Lower leg skin (tissue), 4 donors: ENCODE measurements at regions not wholly inside any gene's neighbourhood (a gene's known extent, or its start where the extent isn't known, plus 50 kb on each side); places are given as distances from the start of the nearest gene placed in this dataset.

Experiments used
- DNase-seq, 2 donors: peaks; one replicate each; pipeline ENCODE4 v3.0.0-alpha.2; 2019; ENCODE audit warnings: low spot score in 2 of 2
- H3K4me3 ChIP-seq: fragments of 200-600 bp; sonication (generic); 2 replicates; pipeline ENCODE4 v1.5.1; 2017; ENCODE audit warnings: mild to moderate bottlenecking, low read depth; ENCODE audit not compliant: poor library complexity, severe bottlenecking
- POLR2A ChIP-seq, 2 donors: fragments of 450-650 bp; IDR thresholded peaks; one replicate each; pipeline ENCODE4 v1.6.1; 2016 to 2017; ENCODE audit warnings: antibody characterized with exemption in 2 of 2, mild to moderate bottlenecking in 1 of 2, moderate library complexity in 1 of 2
- WGBS, 2 donors: methylation state at CpG; one replicate each; pipeline ENCODE4 v1.1.5; 2018; 5-methylcytosine and 5-hydroxymethylcytosine counted together
- intact Hi-C: fragments of 100-400 bp; cut with DNase I; formaldehyde crosslinking; loops from one replicate; pipeline ENCODE4 v1.15.0; 2023; ENCODE audit warnings: low total_unique reads
- TF ChIP-seq, protein P1 (sequence below), 3 donors: fragments of 450-650 bp; IDR thresholded peaks; one replicate each; pipeline ENCODE4 v1.5.1; 2016; ENCODE audit warnings: antibody characterized with exemption in 3 of 3, mild to moderate bottlenecking in 3 of 3, moderate library complexity in 2 of 3

DNA sequence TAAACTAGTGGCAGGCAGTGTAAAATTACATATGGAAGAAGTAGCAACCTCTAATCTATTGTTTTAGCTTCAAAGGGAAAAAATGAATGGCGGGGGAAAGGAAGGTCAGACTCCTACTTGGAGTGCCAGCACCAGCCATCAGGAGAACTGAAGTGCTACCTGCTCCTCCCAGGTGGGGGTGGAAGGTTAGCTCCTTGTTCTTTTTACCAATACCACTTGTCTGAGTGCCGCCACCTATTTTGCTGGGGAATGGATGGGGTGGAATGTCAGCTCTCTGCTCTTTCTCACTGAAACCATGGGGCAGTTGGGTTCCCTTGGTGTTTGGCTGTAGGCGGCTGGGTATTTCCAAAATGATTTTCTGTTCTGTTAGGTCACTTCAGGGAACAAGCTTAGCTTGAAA lies 428.7 kb upstream of the EPHA3 start:
- intact Hi-C loops, result no loop called here
- no peak for DNase-seq
- 91 to 92% methylated on average over 3 of the region's 3 CpGs for WGBS, 2 donors
- TF ChIP-seq POLR2A (IDR thresholded peaks at IDR 0.05), result no peak
- TF ChIP-seq, protein P1, sequence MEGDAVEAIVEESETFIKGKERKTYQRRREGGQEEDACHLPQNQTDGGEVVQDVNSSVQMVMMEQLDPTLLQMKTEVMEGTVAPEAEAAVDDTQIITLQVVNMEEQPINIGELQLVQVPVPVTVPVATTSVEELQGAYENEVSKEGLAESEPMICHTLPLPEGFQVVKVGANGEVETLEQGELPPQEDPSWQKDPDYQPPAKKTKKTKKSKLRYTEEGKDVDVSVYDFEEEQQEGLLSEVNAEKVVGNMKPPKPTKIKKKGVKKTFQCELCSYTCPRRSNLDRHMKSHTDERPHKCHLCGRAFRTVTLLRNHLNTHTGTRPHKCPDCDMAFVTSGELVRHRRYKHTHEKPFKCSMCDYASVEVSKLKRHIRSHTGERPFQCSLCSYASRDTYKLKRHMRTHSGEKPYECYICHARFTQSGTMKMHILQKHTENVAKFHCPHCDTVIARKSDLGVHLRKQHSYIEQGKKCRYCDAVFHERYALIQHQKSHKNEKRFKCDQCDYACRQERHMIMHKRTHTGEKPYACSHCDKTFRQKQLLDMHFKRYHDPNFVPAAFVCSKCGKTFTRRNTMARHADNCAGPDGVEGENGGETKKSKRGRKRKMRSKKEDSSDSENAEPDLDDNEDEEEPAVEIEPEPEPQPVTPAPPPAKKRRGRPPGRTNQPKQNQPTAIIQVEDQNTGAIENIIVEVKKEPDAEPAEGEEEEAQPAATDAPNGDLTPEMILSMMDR (IDR thresholded peaks at IDR 0.05), result no peak
- no peak overlapping the region for H3K4me3 ChIP-seq

DNA sequence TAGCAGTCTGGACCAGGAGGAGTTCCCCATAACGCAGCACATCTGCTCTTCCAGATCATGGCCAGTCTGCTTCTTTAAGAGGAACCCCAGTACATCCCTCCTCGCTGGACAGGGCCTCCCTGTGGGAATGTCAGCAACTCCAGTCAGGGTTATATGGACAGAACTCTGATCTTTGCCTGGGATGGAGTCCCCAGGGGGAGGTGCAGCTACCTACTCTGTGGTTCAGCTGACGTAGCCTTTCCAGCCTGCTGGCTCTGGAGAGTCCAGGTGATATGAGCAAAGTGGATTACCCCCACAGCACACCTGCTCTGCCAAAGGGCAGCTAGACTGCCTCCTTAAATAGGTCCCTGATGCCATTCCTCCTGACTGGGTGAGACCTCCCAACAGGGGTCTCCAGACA lies 417.1 kb upstream of the EPHA3 start:
- intact Hi-C loops, result no loop called here
- no peak for DNase-seq
- 88 to 100% methylated on average over 2 to 3 of the region's 3 CpGs for WGBS, 2 donors
- no peak overlapping the region for H3K4me3 ChIP-seq
- TF ChIP-seq, protein P1 (IDR thresholded peaks at IDR 0.05), result no peak
- no peak for TF ChIP-seq POLR2A (IDR thresholded peaks at IDR 0.05)

DNA sequence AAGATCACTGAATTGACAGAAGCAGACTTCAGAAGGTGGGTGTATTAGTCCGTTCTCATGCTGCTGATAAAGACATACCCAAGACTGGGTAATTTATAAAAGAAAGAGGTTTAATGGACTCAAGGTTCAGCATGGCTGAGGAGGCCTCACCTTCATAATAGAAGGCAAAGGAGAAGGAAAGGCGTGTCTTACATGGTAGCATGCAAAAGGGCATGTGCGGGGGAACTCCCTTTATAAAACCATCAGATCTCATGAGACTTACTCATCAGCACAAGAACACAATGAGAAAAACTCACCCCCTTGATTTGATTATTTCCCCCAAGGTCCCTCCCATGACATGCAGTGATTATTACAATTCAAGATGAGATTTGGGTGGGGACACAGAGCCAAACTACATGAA lies 416.3 kb upstream of the EPHA3 start:
- no peak for DNase-seq
- intact Hi-C loops, result no loop called here
- H3K4me3 ChIP-seq, result no peak overlapping the region
- TF ChIP-seq, protein P1 (IDR thresholded peaks at IDR 0.05), result no peak
- TF ChIP-seq POLR2A (IDR thresholded peaks at IDR 0.05), result no peak
- WGBS, 2 donors, result 92 to 93% methylated on average over 3 of the region's 3 CpGs

DNA sequence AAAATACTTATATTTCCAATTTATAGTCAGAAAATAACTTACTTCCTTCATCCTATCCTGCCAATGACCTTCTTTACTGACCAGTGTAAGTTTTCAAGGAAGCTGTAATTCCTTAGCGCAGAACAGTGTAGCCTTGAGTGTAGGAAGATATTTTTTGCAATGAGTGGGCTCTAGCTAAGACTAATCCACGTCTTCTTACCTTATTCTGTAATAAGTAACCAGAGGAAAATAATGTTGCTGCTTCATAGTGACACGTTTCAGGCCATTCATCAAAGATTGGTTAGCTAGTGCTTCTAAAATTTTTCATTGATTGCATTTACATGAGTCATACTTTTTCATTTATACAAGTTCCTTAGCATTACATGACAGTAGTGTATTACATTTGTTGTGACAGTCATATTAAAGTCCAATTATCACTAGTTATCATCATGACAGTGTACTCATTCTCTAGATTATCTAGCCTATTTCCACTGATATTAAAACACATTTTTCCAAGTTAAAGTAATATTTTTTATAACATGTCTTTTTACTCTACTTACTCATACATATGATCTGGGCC lies 403.8 kb upstream of the EPHA3 start:
- intact Hi-C loops, result no loop called here
- TF ChIP-seq, protein P1 (IDR thresholded peaks at IDR 0.05), result no peak
- TF ChIP-seq POLR2A (IDR thresholded peaks at IDR 0.05), result no peak
- WGBS, 2 donors, result 70 to 76% methylated on average over 3 of the region's 3 CpGs
- no peak for DNase-seq
- H3K4me3 ChIP-seq, result no peak overlapping the region

DNA sequence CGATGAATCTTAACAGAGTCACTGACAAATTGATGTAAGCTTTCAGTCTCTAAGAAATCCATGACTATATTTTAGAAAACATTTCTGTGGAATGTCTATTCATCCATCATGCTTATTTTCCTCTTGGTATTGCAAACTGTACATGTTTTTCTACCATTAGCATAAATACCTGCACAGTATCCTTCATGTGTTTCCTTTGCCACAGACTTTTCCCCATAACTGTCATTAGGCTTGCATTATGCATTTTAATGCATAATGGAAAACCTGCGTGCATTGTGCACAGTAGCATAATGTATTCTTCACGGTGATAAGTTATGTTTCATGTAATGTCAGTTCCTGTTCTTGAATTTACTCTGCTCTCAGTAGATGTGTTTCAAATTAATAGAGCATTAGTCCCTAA lies 403.1 kb upstream of the EPHA3 start:
- intact Hi-C loops, result no loop called here
- DNase-seq, result no peak
- 74 to 75% methylated on average over 3 of the region's 3 CpGs for WGBS, 2 donors

More for the DNA sequence above, 403.1 kb upstream of the EPHA3 start:
- TF ChIP-seq, protein P1 (IDR thresholded peaks at IDR 0.05), result no peak
- TF ChIP-seq POLR2A (IDR thresholded peaks at IDR 0.05), result no peak
- H3K4me3 ChIP-seq, result no peak overlapping the region
